ENCODE measurements at regions not wholly inside any gene's neighbourhood (a gene's known extent, or its start where the extent isn't known, plus 50 kb on each side); places are given as distances from the start of the nearest gene placed in this dataset.
"Not testable (repeated sequence)": the region's sequence is repeated elsewhere in the genome, so short reads cannot be mapped to it uniquely, and the experiment has no call there.

GRCh38 chr9:66736686-66737085, 163.8 kb upstream of the ZNF658 start:
- not testable (repeated sequence) for H3K27me3 Mint-ChIP-seq; H3K36me3 Mint-ChIP-seq (ENCODE audit: low read depth); H3K9me3 ChIP-seq (ENCODE audit: control insufficient read depth, low read length, poor library complexity, severe bottlenecking); ATAC-seq; DNase-seq; H3K4me1 Mint-ChIP-seq; H3K27ac Mint-ChIP-seq; H3K4me3 Mint-ChIP-seq

- DNase-seq; H3K27me3 Mint-ChIP-seq; ATAC-seq; H3K36me3 Mint-ChIP-seq (ENCODE audit: low read depth); H3K9me3 ChIP-seq (ENCODE audit: control insufficient read depth, low read length, poor library complexity, severe bottlenecking); H3K4me3 Mint-ChIP-seq; H3K4me1 Mint-ChIP-seq; H3K27ac Mint-ChIP-seq: not testable (repeated sequence)
These were observed 162.1 kb upstream of the ZNF658 start for GRCh38 chr9:66738418-66738817.

- not testable (repeated sequence) for H3K27me3 Mint-ChIP-seq
These were observed 160.4 kb upstream of the ZNF658 start for GRCh38 chr9:66740136-66740535.

GRCh38 chr9:66745846-66746245, 154.7 kb upstream of the ZNF658 start:
- not testable (repeated sequence) for H3K9me3 ChIP-seq (ENCODE audit: control insufficient read depth, low read length, poor library complexity, severe bottlenecking); H3K4me3 Mint-ChIP-seq; H3K27me3 Mint-ChIP-seq; H3K36me3 Mint-ChIP-seq (ENCODE audit: low read depth); H3K27ac Mint-ChIP-seq; DNase-seq; H3K4me1 Mint-ChIP-seq; ATAC-seq

More at GRCh38 chr9:66740136-66740535, 160.4 kb upstream of the ZNF658 start:
- not testable (repeated sequence) for ATAC-seq; H3K4me1 Mint-ChIP-seq; DNase-seq; H3K9me3 ChIP-seq (ENCODE audit: control insufficient read depth, low read length, poor library complexity, severe bottlenecking); H3K36me3 Mint-ChIP-seq (ENCODE audit: low read depth); H3K4me3 Mint-ChIP-seq; H3K27ac Mint-ChIP-seq

GRCh38 chr9:66752324-66752923, 148.1 kb upstream of the ZNF658 start:
- not testable (repeated sequence) for H3K27me3 Mint-ChIP-seq; H3K27ac Mint-ChIP-seq; ATAC-seq; H3K4me1 Mint-ChIP-seq; DNase-seq; H3K36me3 Mint-ChIP-seq (ENCODE audit: low read depth); H3K9me3 ChIP-seq (ENCODE audit: control insufficient read depth, low read length, poor library complexity, severe bottlenecking); H3K4me3 Mint-ChIP-seq

GRCh38 chr9:66759825-66760492, 140.6 kb upstream of the ZNF658 start:
- not testable (repeated sequence) for H3K4me1 Mint-ChIP-seq; ATAC-seq; H3K9me3 ChIP-seq (ENCODE audit: control insufficient read depth, low read length, poor library complexity, severe bottlenecking); H3K27ac Mint-ChIP-seq; H3K27me3 Mint-ChIP-seq; H3K36me3 Mint-ChIP-seq (ENCODE audit: low read depth); DNase-seq; H3K4me3 Mint-ChIP-seq

- not testable (repeated sequence) for H3K27me3 Mint-ChIP-seq; H3K4me3 Mint-ChIP-seq; DNase-seq; H3K36me3 Mint-ChIP-seq (ENCODE audit: low read depth); H3K9me3 ChIP-seq (ENCODE audit: control insufficient read depth, low read length, poor library complexity, severe bottlenecking); H3K4me1 Mint-ChIP-seq; ATAC-seq; H3K27ac Mint-ChIP-seq
These were observed 135.6 kb upstream of the ZNF658 start for GRCh38 chr9:66764799-66765493.

GRCh38 chr9:66765531-66765930, 135.0 kb upstream of the ZNF658 start:
- not testable (repeated sequence) for H3K36me3 Mint-ChIP-seq (ENCODE audit: low read depth); H3K27ac Mint-ChIP-seq; H3K9me3 ChIP-seq (ENCODE audit: control insufficient read depth, low read length, poor library complexity, severe bottlenecking); H3K4me1 Mint-ChIP-seq; DNase-seq; H3K27me3 Mint-ChIP-seq; ATAC-seq; H3K4me3 Mint-ChIP-seq

GRCh38 chr9:66771504-66771903, 129.0 kb upstream of the ZNF658 start:
- not testable (repeated sequence) for H3K27ac Mint-ChIP-seq; H3K9me3 ChIP-seq (ENCODE audit: control insufficient read depth, low read length, poor library complexity, severe bottlenecking); H3K27me3 Mint-ChIP-seq; H3K36me3 Mint-ChIP-seq (ENCODE audit: low read depth); H3K4me3 Mint-ChIP-seq; ATAC-seq; DNase-seq; H3K4me1 Mint-ChIP-seq

- not testable (repeated sequence) for H3K4me1 Mint-ChIP-seq; DNase-seq; H3K9me3 ChIP-seq (ENCODE audit: control insufficient read depth, low read length, poor library complexity, severe bottlenecking); H3K27ac Mint-ChIP-seq; H3K27me3 Mint-ChIP-seq; ATAC-seq; H3K36me3 Mint-ChIP-seq (ENCODE audit: low read depth); H3K4me3 Mint-ChIP-seq
These were observed 125.9 kb upstream of the ZNF658 start for GRCh38 chr9:66774618-66775017.

- not testable (repeated sequence) for H3K36me3 Mint-ChIP-seq (ENCODE audit: low read depth); H3K9me3 ChIP-seq (ENCODE audit: control insufficient read depth, low read length, poor library complexity, severe bottlenecking); H3K4me1 Mint-ChIP-seq; H3K27me3 Mint-ChIP-seq; H3K4me3 Mint-ChIP-seq; DNase-seq; H3K27ac Mint-ChIP-seq; ATAC-seq
These were observed 120.4 kb upstream of the ZNF658 start for GRCh38 chr9:66779944-66780661.

GRCh38 chr9:66781240-66781639, 119.3 kb upstream of the ZNF658 start:
- not testable (repeated sequence) for H3K4me3 Mint-ChIP-seq; DNase-seq; H3K27ac Mint-ChIP-seq; H3K9me3 ChIP-seq (ENCODE audit: control insufficient read depth, low read length, poor library complexity, severe bottlenecking); H3K27me3 Mint-ChIP-seq; H3K4me1 Mint-ChIP-seq; H3K36me3 Mint-ChIP-seq (ENCODE audit: low read depth); ATAC-seq

- not testable (repeated sequence) for DNase-seq; H3K4me1 Mint-ChIP-seq; ATAC-seq; H3K27ac Mint-ChIP-seq; H3K4me3 Mint-ChIP-seq; H3K36me3 Mint-ChIP-seq (ENCODE audit: low read depth); H3K9me3 ChIP-seq (ENCODE audit: control insufficient read depth, low read length, poor library complexity, severe bottlenecking); H3K27me3 Mint-ChIP-seq
These were observed 118.5 kb upstream of the ZNF658 start for GRCh38 chr9:66782010-66782409.

Data from T-helper 17 cell (primary cell).